HS-27A (cell line): ENCODE measurements at regions not wholly inside any gene's neighbourhood (a gene's known extent, or its start where the extent isn't known, plus 50 kb on each side); places are given as distances from the start of the nearest gene placed in this dataset.
A peak's percentile ranks its signal among the peaks of the same experiment; 100 is the strongest.

Experiments
- DNase-seq: peaks from one replicate; pipeline ENCODE4 v3.0.0-alpha.2; 2012; ENCODE audit warnings: low read depth, missing footprints

GRCh38 chr5:44659334-44659733, 149.4 kb upstream of the MRPS30 start:
- no peak for DNase-seq

GRCh38 chr5:44652674-44653073, 156.1 kb upstream of the MRPS30 start:
- no peak for DNase-seq

GRCh38 chr5:44646016-44646415, 162.7 kb upstream of the MRPS30 start:
- no peak for DNase-seq

- DNase-seq: no peak
Observed at GRCh38 chr5:44645502-44645901, 163.2 kb upstream of the MRPS30 start.

- DNase-seq: no peak
Observed at GRCh38 chr5:44644628-44645027, 164.1 kb upstream of the MRPS30 start.

- no peak for DNase-seq
Observed at GRCh38 chr5:44641820-44642219, 166.9 kb upstream of the MRPS30 start.

- no peak for DNase-seq
Observed at GRCh38 chr5:44640945-44641456, 167.7 kb upstream of the MRPS30 start.

GRCh38 chr5:44637916-44638869, 170.6 kb upstream of the MRPS30 start:
- no peak for DNase-seq

GRCh38 chr5:44632344-44632743, 176.4 kb upstream of the MRPS30 start:
- no peak for DNase-seq

- DNase-seq: no peak
Observed at GRCh38 chr5:44626846-44627245, 181.9 kb upstream of the MRPS30 start.

- DNase-seq: no peak
Observed at GRCh38 chr5:44622331-44622730, 186.4 kb upstream of the MRPS30 start.

- no peak for DNase-seq
Observed at GRCh38 chr5:44619875-44620610, 188.7 kb upstream of the MRPS30 start.

GRCh38 chr5:44614845-44615244, 193.9 kb upstream of the MRPS30 start:
- DNase-seq: no peak

- DNase-seq: no peak
Observed at GRCh38 chr5:44613936-44614335, 194.8 kb upstream of the MRPS30 start.

- no peak for DNase-seq
Observed at GRCh38 chr5:44605926-44606325, 202.8 kb upstream of the MRPS30 start.

- DNase-seq: no peak
Observed at GRCh38 chr5:44603496-44604272, 205.1 kb upstream of the MRPS30 start.

GRCh38 chr5:44574678-44575077, 185.5 kb upstream of the FGF10 start:
- DNase-seq: no peak

- no peak for DNase-seq
Observed at GRCh38 chr5:44568519-44568918, 179.3 kb upstream of the FGF10 start.

- no peak for DNase-seq
Observed at GRCh38 chr5:44565902-44566301, 176.7 kb upstream of the FGF10 start.

GRCh38 chr5:44565360-44565759, 176.1 kb upstream of the FGF10 start:
- no peak for DNase-seq

GRCh38 chr5:44546286-44546685, 157.1 kb upstream of the FGF10 start:
- DNase-seq: peak; percentile 19

- no peak for DNase-seq
Observed at GRCh38 chr5:44543511-44543910, 154.3 kb upstream of the FGF10 start.
